K562 (cell line): ENCODE measurements at regions not wholly inside any gene's neighbourhood (a gene's known extent, or its start where the extent isn't known, plus 50 kb on each side); places are given as distances from the start of the nearest gene placed in this dataset.

ENCODE experiments used
- ATAC-seq: fragments of 200-7000 bp; cut with Tn5 transposase; 3 replicates; pipeline ENCODE4 v1.9.1; 2020; ENCODE audit warnings: moderate library complexity
- BruUV-seq: library from RNA; stranded (reverse); fragments of 400-500 nt; replicated peaks from 2 replicates; lab custom pipeline; 2021; lab: Mats Ljungman, UMichigan
- CTCF ChIA-PET: fragments of 300-600 bp; formaldehyde crosslinking; extraction: SDS; loops from one replicate; lab custom pipeline; 2021; ENCODE audit warnings: low intra/inter-chr PET ratio; lab: Yijun Ruan, JAX
- POLR2A ChIA-PET: fragments of 300-600, 350-650 bp; sonication (Branson Sonifier 250); formaldehyde crosslinking; extraction: SDS; loops from one replicate; lab custom pipeline; 2021; ENCODE audit warnings: antibody characterized with exemption, inconsistent platforms; lab: Yijun Ruan, JAX
- DNase-seq, 4 experiments: peaks; one replicate each; pipeline versions ENCODE4 v3.0.0 to v3.0.0-alpha.2; 2011 to 2018; ENCODE audit warnings: low spot score in 3 of 4, mixed read lengths in 3 of 4; ENCODE audit errors: extremely low read depth in 1 of 4
- FAIRE-seq: peaks from 2 replicates; lab custom pipeline; 2011; peaks lifted over from hg19 to GRCh38; lab: Jason Lieb, UNC
- H2AFZ ChIP-seq: 2 replicates; pipeline ENCODE4 v1.6.0; 2011; ENCODE audit warnings: low read depth, low read length, control low read depth, inconsistent platforms
- H3K27ac ChIP-seq: fragments of 200-600 bp; 3 replicates; pipeline ENCODE4 v1.8.0; 2011; ENCODE audit warnings: low read depth, mild to moderate bottlenecking, control low read depth, inconsistent platforms, low read length, moderate library complexity, mixed read lengths; ENCODE audit errors: extremely low read depth
- H3K27me3 ChIP-seq, 2 experiments: fragments of 300-600 bp in 1 of 2; 2 replicates in 1 of 2; 3 replicates in 1 of 2; pipeline versions ENCODE4 v1.6.0 to v1.8.0; 2011; ENCODE audit warnings: inconsistent platforms in 2 of 2, low read length in 2 of 2, mild to moderate bottlenecking in 1 of 2, mixed read lengths in 1 of 2, moderate library complexity in 1 of 2; ENCODE audit not compliant: control insufficient read depth in 2 of 2, insufficient read depth in 2 of 2
- H3K36me3 ChIP-seq: fragments of 300-600 bp; 3 replicates; pipeline ENCODE4 v1.8.0; 2011; ENCODE audit warnings: mild to moderate bottlenecking, low read length, inconsistent platforms; ENCODE audit not compliant: control insufficient read depth, insufficient read depth
- H3K4me1 ChIP-seq, 2 experiments: fragments of 200-600 bp in 1 of 2; replicated peaks in 1 of 2; 2 replicates in 1 of 2; 3 replicates in 1 of 2; pipeline versions ENCODE4 v1.5.1 to v1.8.0; 2011; ENCODE audit warnings: inconsistent platforms in 2 of 2, low read length in 2 of 2, mild to moderate bottlenecking in 1 of 2, mixed read lengths in 1 of 2, moderate library complexity in 1 of 2; ENCODE audit not compliant: control insufficient read depth in 2 of 2, insufficient read depth in 2 of 2
- H3K4me2 ChIP-seq: 2 replicates; pipeline ENCODE4 v1.6.1; 2011; ENCODE audit warnings: low read length, control low read depth, inconsistent platforms, mixed read lengths; ENCODE audit not compliant: insufficient read depth
- H3K4me3 ChIP-seq: fragments of 200-600 bp; sonication (generic), shearing (Covaris generic); 2 replicates; pipeline ENCODE4 v1.5.1; 2016; ENCODE audit warnings: control low read depth, inconsistent platforms
- H3K79me2 ChIP-seq: fragments of 200-600 bp; 3 replicates; pipeline ENCODE4 v1.8.0; 2011; ENCODE audit warnings: low read length, inconsistent platforms; ENCODE audit not compliant: control insufficient read depth, insufficient read depth
- H3K9ac ChIP-seq, 2 experiments: 2 replicates each; pipeline versions ENCODE4 v1.6.0 to v1.6.1; 2011; ENCODE audit warnings: low read depth in 2 of 2, low read length in 2 of 2, control low read depth in 1 of 2, inconsistent platforms in 1 of 2, mild to moderate bottlenecking in 1 of 2, mixed read lengths in 1 of 2; ENCODE audit not compliant: insufficient read depth in 1 of 2
- H3K9me1 ChIP-seq: one replicate; pipeline ENCODE4 v1.6.0; 2011; ENCODE audit warnings: inconsistent platforms, mild to moderate bottlenecking, low read length, moderate library complexity; ENCODE audit not compliant: control insufficient read depth, insufficient read depth
- H3K9me3 ChIP-seq: replicated peaks from 2 replicates; pipeline ENCODE4 v1.5.1; 2011; ENCODE audit warnings: low read depth, low read length, inconsistent platforms; ENCODE audit not compliant: control insufficient read depth, insufficient read depth
- H4K20me1 ChIP-seq: replicated peaks from 2 replicates; pipeline ENCODE4 v1.6.1; 2011; ENCODE audit warnings: low read length, inconsistent platforms, mixed read lengths; ENCODE audit not compliant: control insufficient read depth, insufficient read depth
- ARID2 ChIP-seq: fragments of 450-650 bp; IDR thresholded peaks from 2 replicates; pipeline ENCODE4 v1.6.1; 2017; ENCODE audit warnings: antibody characterized with exemption, mild to moderate bottlenecking
- CBX2 ChIP-seq: fragments of 200-600 bp; sonication (generic); IDR thresholded peaks from one replicate; pipeline ENCODE4 v1.6.1; 2012; ENCODE audit warnings: mild to moderate bottlenecking, low read length, inconsistent platforms; ENCODE audit not compliant: insufficient read depth, poor library complexity, severe bottlenecking
- EHMT2 ChIP-seq: fragments of 450-650 bp; IDR thresholded peaks from 2 replicates; pipeline ENCODE4 v1.6.1; 2018; ENCODE audit warnings: antibody characterized with exemption
- MAFG ChIP-seq: fragments of 450-650 bp; conservative IDR thresholded peaks from 2 replicates; pipeline ENCODE4 v1.6.1; 2016; ENCODE audit warnings: missing genetic modification characterization, missing compliant biosample characterization
- NFIX ChIP-seq: fragments of 250-450 bp; sonication (Bioruptor Pico); IDR thresholded peaks from 2 replicates; pipeline ENCODE4 v1.4.0; 2020; ENCODE audit warnings: low read depth, mild to moderate bottlenecking, moderate library complexity
- NRF1 ChIP-seq, 2 experiments: fragments of 450-650 bp; IDR thresholded peaks in 1 of 2; conservative IDR thresholded peaks in 1 of 2; 2 replicates each; pipeline ENCODE4 v1.6.1; 2014; ENCODE audit warnings: mild to moderate bottlenecking in 2 of 2
- SIRT6 ChIP-seq: IDR thresholded peaks from one replicate; pipeline ENCODE4 v1.6.1; 2012; ENCODE audit warnings: low read depth, mild to moderate bottlenecking, control low read depth, inconsistent platforms, low read length, moderate library complexity
- SLC30A9 ChIP-seq: fragments of 250-450 bp; sonication (Bioruptor Pico); IDR thresholded peaks from 2 replicates; pipeline ENCODE4 v1.8.0; 2022; ENCODE audit warnings: mild to moderate bottlenecking, moderate library complexity
- SNRNP70 ChIP-seq: fragments of 200-400 bp; formaldehyde crosslinking; optimal IDR thresholded peaks from 2 replicates; pipeline ENCODE3; 2017; ENCODE audit warnings: low read depth, low read length
- ZNF584 ChIP-seq: fragments of 200-800 bp; sonication (Bioruptor generic); IDR thresholded peaks from 2 replicates; pipeline ENCODE4 v1.6.1; 2016; ENCODE audit warnings: low read depth, mild to moderate bottlenecking, missing genetic modification characterization, missing compliant biosample characterization
- ZNF79 ChIP-seq: fragments of 250-450 bp; sonication (Bioruptor Pico); IDR thresholded peaks from 2 replicates; pipeline ENCODE4 v1.4.0; 2020; ENCODE audit warnings: low read depth, mild to moderate bottlenecking, moderate library complexity
- WGBS: fragments of 100-300 bp; shearing (Covaris generic); methylation state at CpG from one replicate; pipeline ENCODE4 v1.1.6; 2016; ENCODE audit warnings: low coverage, mixed read lengths; ENCODE audit not compliant: insufficient coverage; ENCODE audit errors: missing lambda C conversion rate; 5-methylcytosine and 5-hydroxymethylcytosine counted together
- in situ Hi-C: fragments of 300-500 bp; cut with MboI; formaldehyde crosslinking; loops from 4 replicates; pipeline ENCODE4 v1.15.0; 2018; ENCODE audit warnings: inconsistent platforms, mixed read lengths
- intact Hi-C: fragments of 100-400 bp; cut with micrococcal nuclease; formaldehyde crosslinking; loops from 2 replicates; pipeline ENCODE4 v1.14.2; 2022
- TF ChIP-seq, protein P1 (sequence below): fragments of 450-650 bp; IDR thresholded peaks from 2 replicates; pipeline ENCODE4 v1.6.1; 2018; ENCODE audit warnings: mild to moderate bottlenecking, low read depth; ENCODE audit not compliant: partially characterized antibody
- TF ChIP-seq, protein P2 (sequence below): sonication (generic); formaldehyde crosslinking; IDR thresholded peaks from 2 replicates; pipeline ENCODE4 v1.8.1; 2023; ENCODE audit warnings: missing genetic modification reagents, mild to moderate bottlenecking, borderline replicate concordance

GRCh38 chrX:109294097-109294814 lies 187.6 kb downstream of the GUCY2F start:
- FAIRE-seq = no peak
- H3K4me1 ChIP-seq = no peaks in the 10 kb centered on the region
- no peak for TF ChIP-seq ZNF79 (CRISPR knock-in tag)
- TF ChIP-seq SIRT6 = no peak
- TF ChIP-seq CBX2 = no peak
- TF ChIP-seq MAFG (tag) = no peak
- TF ChIP-seq NFIX (CRISPR knock-in tag) = no peak
- no peak for TF ChIP-seq SNRNP70
- TF ChIP-seq, protein P1, sequence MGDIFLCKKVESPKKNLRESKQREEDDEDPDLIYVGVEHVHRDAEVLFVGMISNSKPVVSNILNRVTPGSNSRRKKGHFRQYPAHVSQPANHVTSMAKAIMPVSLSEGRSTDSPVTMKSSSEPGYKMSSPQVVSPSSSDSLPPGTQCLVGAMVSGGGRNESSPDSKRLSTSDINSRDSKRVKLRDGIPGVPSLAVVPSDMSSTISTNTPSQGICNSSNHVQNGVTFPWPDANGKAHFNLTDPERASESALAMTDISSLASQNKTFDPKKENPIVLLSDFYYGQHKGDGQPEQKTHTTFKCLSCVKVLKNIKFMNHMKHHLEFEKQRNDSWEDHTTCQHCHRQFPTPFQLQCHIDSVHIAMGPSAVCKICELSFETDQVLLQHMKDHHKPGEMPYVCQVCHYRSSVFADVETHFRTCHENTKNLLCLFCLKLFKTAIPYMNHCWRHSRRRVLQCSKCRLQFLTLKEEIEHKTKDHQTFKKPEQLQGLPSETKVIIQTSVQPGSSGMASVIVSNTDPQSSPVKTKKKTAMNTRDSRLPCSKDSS = no peak
- no peak for TF ChIP-seq EHMT2
- no peak for TF ChIP-seq ARID2
- TF ChIP-seq, protein P2, sequence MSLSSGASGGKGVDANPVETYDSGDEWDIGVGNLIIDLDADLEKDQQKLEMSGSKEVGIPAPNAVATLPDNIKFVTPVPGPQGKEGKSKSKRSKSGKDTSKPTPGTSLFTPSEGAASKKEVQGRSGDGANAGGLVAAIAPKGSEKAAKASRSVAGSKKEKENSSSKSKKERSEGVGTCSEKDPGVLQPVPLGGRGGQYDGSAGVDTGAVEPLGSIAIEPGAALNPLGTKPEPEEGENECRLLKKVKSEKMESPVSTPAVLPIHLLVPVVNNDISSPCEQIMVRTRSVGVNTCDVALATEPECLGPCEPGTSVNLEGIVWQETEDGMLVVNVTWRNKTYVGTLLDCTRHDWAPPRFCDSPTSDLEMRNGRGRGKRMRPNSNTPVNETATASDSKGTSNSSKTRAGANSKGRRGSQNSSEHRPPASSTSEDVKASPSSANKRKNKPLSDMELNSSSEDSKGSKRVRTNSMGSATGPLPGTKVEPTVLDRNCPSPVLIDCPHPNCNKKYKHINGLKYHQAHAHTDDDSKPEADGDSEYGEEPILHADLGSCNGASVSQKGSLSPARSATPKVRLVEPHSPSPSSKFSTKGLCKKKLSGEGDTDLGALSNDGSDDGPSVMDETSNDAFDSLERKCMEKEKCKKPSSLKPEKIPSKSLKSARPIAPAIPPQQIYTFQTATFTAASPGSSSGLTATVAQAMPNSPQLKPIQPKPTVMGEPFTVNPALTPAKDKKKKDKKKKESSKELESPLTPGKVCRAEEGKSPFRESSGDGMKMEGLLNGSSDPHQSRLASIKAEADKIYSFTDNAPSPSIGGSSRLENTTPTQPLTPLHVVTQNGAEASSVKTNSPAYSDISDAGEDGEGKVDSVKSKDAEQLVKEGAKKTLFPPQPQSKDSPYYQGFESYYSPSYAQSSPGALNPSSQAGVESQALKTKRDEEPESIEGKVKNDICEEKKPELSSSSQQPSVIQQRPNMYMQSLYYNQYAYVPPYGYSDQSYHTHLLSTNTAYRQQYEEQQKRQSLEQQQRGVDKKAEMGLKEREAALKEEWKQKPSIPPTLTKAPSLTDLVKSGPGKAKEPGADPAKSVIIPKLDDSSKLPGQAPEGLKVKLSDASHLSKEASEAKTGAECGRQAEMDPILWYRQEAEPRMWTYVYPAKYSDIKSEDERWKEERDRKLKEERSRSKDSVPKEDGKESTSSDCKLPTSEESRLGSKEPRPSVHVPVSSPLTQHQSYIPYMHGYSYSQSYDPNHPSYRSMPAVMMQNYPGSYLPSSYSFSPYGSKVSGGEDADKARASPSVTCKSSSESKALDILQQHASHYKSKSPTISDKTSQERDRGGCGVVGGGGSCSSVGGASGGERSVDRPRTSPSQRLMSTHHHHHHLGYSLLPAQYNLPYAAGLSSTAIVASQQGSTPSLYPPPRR = no peak
- no peak for TF ChIP-seq ZNF584 (CRISPR knock-in tag)
- no peak for TF ChIP-seq SLC30A9 (CRISPR knock-in tag)
- TF ChIP-seq NRF1 (conservative IDR thresholded peaks at IDR 0.05 in 1 of 2, IDR thresholded peaks at IDR 0.05 in 1 of 2) = no peak
- TF ChIP-seq, all 486 proteins: peak for 0

More at GRCh38 chrX:109294097-109294814, 187.6 kb downstream of the GUCY2F start:
- CTCF ChIA-PET = no interaction called here
- Histone ChIP-seq H2AFZ (no peak overlapping the region), H3K36me3 (no peaks in the 10 kb centered on the region), H3K9ac (no peak overlapping the region), H3K4me2 (no peak overlapping the region), H4K20me1 (no peaks in the 10 kb centered on the region), H3K79me2 (no peaks in the 10 kb centered on the region), H3K27ac (no peak overlapping the region), H3K27me3 (no peaks in the 10 kb centered on the region), H3K9me3 (no peaks in the 10 kb centered on the region), H3K9me1 (no peaks in the 10 kb centered on the region), H3K4me3 (no peak overlapping the region)
- POLR2A ChIA-PET = interaction anchor here (0.6 kb wide), 1 partner anchor 1538 kb away, joined by 3 read pairs; no protein-coding TSS in a partner anchor
- 0% methylated on average over 4 of the region's 4 CpGs for WGBS
- intact Hi-C loops = no loop called here
- BruUV-seq = no TSS peak
- DNase-seq (no peak), ATAC-seq (no peak)
- in situ Hi-C loops = no loop called here
